GM23248 (cell line): ENCODE measurements at regions not wholly inside any gene's neighbourhood (a gene's known extent, or its start where the extent isn't known, plus 50 kb on each side); places are given as distances from the start of the nearest gene placed in this dataset.
"Not testable (repeated sequence)": the region's sequence is repeated elsewhere in the genome, so short reads cannot be mapped to it uniquely, and the experiment has no call there.

Source experiments
- DNase-seq: peaks from one replicate; pipeline ENCODE4 v3.0.0-alpha.2; 2015
- H2AFZ ChIP-seq: fragments of 200-600 bp; sonication (generic); 2 replicates; pipeline ENCODE4 v1.6.1; 2016; ENCODE audit warnings: antibody characterized with exemption
- H3F3A ChIP-seq: fragments of 200-600 bp; sonication (generic); 2 replicates; pipeline ENCODE4 v1.6.1; 2016; ENCODE audit warnings: mild to moderate bottlenecking, antibody characterized with exemption, mixed run types; ENCODE audit not compliant: insufficient read depth
- H3K27ac ChIP-seq: fragments of 200-600 bp; sonication (generic); 2 replicates; pipeline ENCODE4 v1.5.1; 2016; ENCODE audit warnings: mild to moderate bottlenecking
- H3K27me3 ChIP-seq: fragments of 200-600 bp; sonication (generic); replicated peaks from 2 replicates; pipeline ENCODE4 v1.6.1; 2016; ENCODE audit warnings: mild to moderate bottlenecking; ENCODE audit not compliant: insufficient read depth
- H3K36me3 ChIP-seq: fragments of 200-600 bp; sonication (generic); 2 replicates; pipeline ENCODE4 v1.6.1; 2016; ENCODE audit warnings: low read depth, mild to moderate bottlenecking
- H3K4me1 ChIP-seq: fragments of 200-600 bp; sonication (generic); 2 replicates; pipeline ENCODE4 v1.6.1; 2016; ENCODE audit warnings: mild to moderate bottlenecking; ENCODE audit not compliant: insufficient read depth
- H3K4me2 ChIP-seq: fragments of 200-600 bp; sonication (generic); one replicate; pipeline ENCODE4 v1.6.1; 2016; ENCODE audit warnings: mild to moderate bottlenecking; ENCODE audit not compliant: unreplicated experiment
- H3K4me3 ChIP-seq: fragments of 200-600 bp; sonication (generic); 2 replicates; pipeline ENCODE4 v1.5.1; 2016; ENCODE audit warnings: mild to moderate bottlenecking
- H3K79me2 ChIP-seq: fragments of 200-600 bp; sonication (generic); 2 replicates; pipeline ENCODE4 v1.6.1; 2016; ENCODE audit warnings: mild to moderate bottlenecking; ENCODE audit not compliant: insufficient read depth
- H3K9ac ChIP-seq: fragments of 200-600 bp; sonication (generic); 2 replicates; pipeline ENCODE4 v1.6.1; 2016; ENCODE audit warnings: mild to moderate bottlenecking
- H3K9me2 ChIP-seq: fragments of 200-600 bp; sonication (generic); 2 replicates; pipeline ENCODE4 v1.6.1; 2016; ENCODE audit warnings: mixed run types, mild to moderate bottlenecking, moderate library complexity; ENCODE audit not compliant: insufficient read depth
- H3K9me3 ChIP-seq: fragments of 200-600 bp; sonication (generic); one replicate; pipeline ENCODE4 v1.6.1; 2017; ENCODE audit warnings: low read depth
- H4K20me1 ChIP-seq: fragments of 200-600 bp; sonication (generic); 2 replicates; pipeline ENCODE4 v1.6.0; 2016; ENCODE audit not compliant: insufficient read depth
- EZH2 ChIP-seq: fragments of 200-600 bp; sonication (generic); IDR thresholded peaks from 2 replicates; pipeline ENCODE4 v1.6.1; 2018; ENCODE audit warnings: antibody characterized with exemption, mild to moderate bottlenecking; ENCODE audit not compliant: insufficient read depth, poor library complexity, severe bottlenecking
- EZH2phosphoT487 ChIP-seq: fragments of 200-600 bp; sonication (generic); IDR thresholded peaks from 2 replicates; pipeline ENCODE4 v1.6.1; 2018; ENCODE audit warnings: antibody characterized with exemption, moderate library complexity, mild to moderate bottlenecking, low read depth; ENCODE audit not compliant: insufficient read depth
- WGBS, 2 experiments: methylation state at CpG; one replicate each; pipeline ENCODE4 v1.1.6; 2015 to 2017; ENCODE audit warnings: low lambda C conversion rate in 2 of 2, low coverage in 1 of 2; ENCODE audit errors: missing lambda C conversion rate in 2 of 2; 5-methylcytosine and 5-hydroxymethylcytosine counted together
- in situ Hi-C: fragments of 300-500 bp; cut with MboI; formaldehyde crosslinking; loops from 2 replicates; pipeline ENCODE4 v1.15.0; 2020

GRCh38 chr2:55124682-55125081 lies 74.4 kb upstream of the RTN4 start:
- in situ Hi-C loops, H3K4me3 ChIP-seq, H3K27me3 ChIP-seq, H3K9me2 ChIP-seq, DNase-seq, H4K20me1 ChIP-seq, H3K36me3 ChIP-seq, H2AFZ ChIP-seq, H3K27ac ChIP-seq, H3K4me2 ChIP-seq, H3K9me3 ChIP-seq, H3K79me2 ChIP-seq, H3K9ac ChIP-seq: not testable (repeated sequence)
- peaks cover 13% of the 10 kb centered on the region; the same call in 1 of the 2 replicates for H3F3A ChIP-seq
- 95 to 96% methylated on average over 2 of the region's 2 CpGs for WGBS, 2 experiments
- peaks cover 19% of the 10 kb centered on the region for H3K4me1 ChIP-seq

- WGBS, 2 experiments = 78 to 80% methylated on average over 2 of the region's 2 CpGs
- Histone ChIP-seq H2AFZ (no peak overlapping the region), H3F3A (peaks cover 18% of the 10 kb centered on the region; the same call in 1 of the 2 replicates), H3K9ac (no peak overlapping the region), H3K4me1 (peaks cover 26% of the 10 kb centered on the region), H4K20me1 (no peaks in the 10 kb centered on the region), H3K36me3 (no peaks in the 10 kb centered on the region), H3K9me3 (no peaks in the 10 kb centered on the region), H3K27ac (no peak overlapping the region), H3K79me2 (no peaks in the 10 kb centered on the region), H3K9me2 (no peaks in the 10 kb centered on the region), H3K4me3 (no peak overlapping the region), H3K27me3 (no peaks in the 10 kb centered on the region), H3K4me2 (no peak overlapping the region)
- DNase-seq = no peak
- TF ChIP-seq EZH2 (no peak), EZH2phosphoT487 (no peak)
- in situ Hi-C loops = no loop called here
Observed at GRCh38 chr2:55123851-55124269, 73.6 kb upstream of the RTN4 start.

GRCh38 chr2:55120634-55121359 lies 70.5 kb upstream of the RTN4 start:
- Histone ChIP-seq H2AFZ (peak overlapping the region; percentile 78), H3K79me2 (no peaks in the 10 kb centered on the region), H3K9me3 (no peaks in the 10 kb centered on the region), H3K27ac (peak overlapping the region; percentile 71), H3K27me3 (no peaks in the 10 kb centered on the region), H3K4me2 (peak overlapping the region; percentile 78), H3K9me2 (no peaks in the 10 kb centered on the region), H3F3A (peaks cover 30% of the 10 kb centered on the region; the same call in 1 of the 2 replicates), H3K9ac (peak overlapping the region; percentile 66), H3K4me1 (peaks cover 40% of the 10 kb centered on the region), H3K4me3 (peak overlapping the region; percentile 28), H3K36me3 (no peaks in the 10 kb centered on the region), H4K20me1 (no peaks in the 10 kb centered on the region)
- WGBS, 2 experiments = 15 to 16% methylated on average over 8 of the region's 8 CpGs
- TF ChIP-seq EZH2 = no peak
- TF ChIP-seq EZH2phosphoT487 = no peak
- peak; percentile 85 for DNase-seq
- in situ Hi-C loops = no loop called here

- no peaks in the 10 kb centered on the region for H3K36me3 ChIP-seq
- no peaks in the 10 kb centered on the region for H4K20me1 ChIP-seq
- DNase-seq = peak; percentile 67
- WGBS, 2 experiments = 39 to 46% methylated on average over 10 of the region's 10 CpGs
- H3K4me2 ChIP-seq = peak overlapping the region; percentile 78
- no peaks in the 10 kb centered on the region for H3K9me3 ChIP-seq
- no peaks in the 10 kb centered on the region for H3K9me2 ChIP-seq
- H3K9ac ChIP-seq = peak overlapping the region; percentile 66
- in situ Hi-C loops = no loop called here
- peaks cover 30% of the 10 kb centered on the region; the same call in 1 of the 2 replicates for H3F3A ChIP-seq
- H3K27ac ChIP-seq = peak overlapping the region; percentile 71
- H3K4me1 ChIP-seq = peaks cover 49% of the 10 kb centered on the region
- H2AFZ ChIP-seq = peak overlapping the region; percentile 78
- H3K4me3 ChIP-seq = peak overlapping the region; percentile 28
- no peaks in the 10 kb centered on the region for H3K79me2 ChIP-seq
- TF ChIP-seq EZH2 (no peak), EZH2phosphoT487 (no peak)
- H3K27me3 ChIP-seq = no peaks in the 10 kb centered on the region
Observed at GRCh38 chr2:55119711-55120487, 69.6 kb upstream of the RTN4 start.
